ENCODE measurements at regions not wholly inside any gene's neighbourhood (a gene's known extent, or its start where the extent isn't known, plus 50 kb on each side); places are given as distances from the start of the nearest gene placed in this dataset.

- no peak for DNase-seq (ENCODE audit: low read depth)
- no peak overlapping the region for H3K4me3 ChIP-seq (ENCODE audit: low read depth, low read length)
- no peak for TF ChIP-seq CTCF (conservative IDR thresholded peaks at IDR 0.05; ENCODE audit: low read depth, low read length)
Measured at GRCh38 chr20:50259705-50260478, 69.3 kb downstream of the CEBPB start.

- no peak for TF ChIP-seq CTCF (conservative IDR thresholded peaks at IDR 0.05; ENCODE audit: low read depth, low read length)
- no peak for DNase-seq (ENCODE audit: low read depth)
- H3K4me3 ChIP-seq (ENCODE audit: low read depth, low read length): no peak overlapping the region
Measured at GRCh38 chr20:50260479-50261221, 70.0 kb downstream of the CEBPB start.

- TF ChIP-seq CTCF (conservative IDR thresholded peaks at IDR 0.05; ENCODE audit: low read depth, low read length): no peak
- H3K4me3 ChIP-seq (ENCODE audit: low read depth, low read length): no peak overlapping the region
- DNase-seq (ENCODE audit: low read depth): no peak
Measured at GRCh38 chr20:50261471-50262212, 71.0 kb downstream of the CEBPB start.

GRCh38 chr20:50263831-50264230, 73.2 kb downstream of the CEBPB start:
- DNase-seq (ENCODE audit: low read depth): no peak
- no peak for TF ChIP-seq CTCF (conservative IDR thresholded peaks at IDR 0.05; ENCODE audit: low read depth, low read length)
- no peak overlapping the region for H3K4me3 ChIP-seq (ENCODE audit: low read depth, low read length)

- no peak for DNase-seq (ENCODE audit: low read depth)
- TF ChIP-seq CTCF (conservative IDR thresholded peaks at IDR 0.05; ENCODE audit: low read depth, low read length): no peak
- no peak overlapping the region for H3K4me3 ChIP-seq (ENCODE audit: low read depth, low read length)
Measured at GRCh38 chr20:50264534-50265145, 74.0 kb downstream of the CEBPB start.

GRCh38 chr20:50265245-50265946, 74.8 kb downstream of the CEBPB start:
- no peak for TF ChIP-seq CTCF (conservative IDR thresholded peaks at IDR 0.05; ENCODE audit: low read depth, low read length)
- DNase-seq (ENCODE audit: low read depth): no peak
- no peak overlapping the region for H3K4me3 ChIP-seq (ENCODE audit: low read depth, low read length)
